GM12878 (cell line): ENCODE measurements at regions not wholly inside any gene's neighbourhood (a gene's known extent, or its start where the extent isn't known, plus 50 kb on each side); places are given as distances from the start of the nearest gene placed in this dataset.

Experiments used
- ATAC-seq: fragments of 200-7000 bp; cut with Tn5 transposase; 3 replicates; pipeline ENCODE4 v1.9.1; 2020; ENCODE audit warnings: mild to moderate bottlenecking, moderate library complexity
- BruUV-seq: library from RNA; stranded (reverse); fragments of 400-500 nt; replicated peaks from 2 replicates; lab custom pipeline; 2021; lab: Mats Ljungman, UMichigan
- CTCF ChIA-PET: fragments of 300-600 bp; sonication (Branson Sonifier 250); formaldehyde crosslinking; extraction: SDS; loops from one replicate; lab custom pipeline; 2021; ENCODE audit warnings: inconsistent platforms; lab: Yijun Ruan, JAX
- POLR2A ChIA-PET: fragments of 350-600 bp; formaldehyde crosslinking; extraction: SDS; loops from one replicate; lab custom pipeline; 2021; ENCODE audit warnings: inconsistent platforms; lab: Charles Lee
- RAD21 ChIA-PET: fragments of 300-600 bp; sonication (Branson Sonifier 250); formaldehyde crosslinking; loops from one replicate; lab custom pipeline; 2023; ENCODE audit warnings: antibody characterized with exemption; ENCODE audit not compliant: unreplicated experiment; lab: Charles Lee
- SMC1A ChIA-PET: fragments of 300-600 bp; sonication (Branson Sonifier 250); formaldehyde crosslinking; loops from one replicate; lab custom pipeline; 2023; ENCODE audit not compliant: unreplicated experiment, uncharacterized antibody; lab: Charles Lee
- DNase-seq: peaks from one replicate; pipeline ENCODE4 v3.0.0-alpha.2; 2011; ENCODE audit warnings: low read depth, low spot score
- FAIRE-seq: peaks from 3 replicates; lab custom pipeline; 2011; peaks lifted over from hg19 to GRCh38; lab: Jason Lieb, UNC
- H2AFZ ChIP-seq: 2 replicates; pipeline ENCODE4 v1.6.0; 2011; ENCODE audit warnings: low read depth, low read length, control low read depth; ENCODE audit not compliant: control insufficient read depth
- H3K27ac ChIP-seq: 2 replicates; pipeline ENCODE4 v1.5.1; 2011; ENCODE audit warnings: control low read depth; ENCODE audit not compliant: control insufficient read depth, insufficient read depth
- H3K27me3 ChIP-seq, 2 experiments: replicated peaks in 1 of 2; 2 replicates each; pipeline versions ENCODE4 v1.6.0 to v1.6.1; 2011; ENCODE audit warnings: low read length in 1 of 2; ENCODE audit not compliant: control insufficient read depth in 2 of 2, insufficient read depth in 2 of 2
- H3K36me3 ChIP-seq, 2 experiments: 2 replicates each; pipeline ENCODE4 v1.5.1; 2011; ENCODE audit warnings: low read length in 1 of 2; ENCODE audit not compliant: control insufficient read depth in 2 of 2, insufficient read depth in 2 of 2
- H3K4me1 ChIP-seq: 2 replicates; pipeline ENCODE4 v1.6.1; 2011; ENCODE audit warnings: mild to moderate bottlenecking, low read length, moderate library complexity, mixed read lengths; ENCODE audit not compliant: control insufficient read depth, insufficient read depth
- H3K4me2 ChIP-seq: 2 replicates; pipeline ENCODE4 v1.6.0; 2011; ENCODE audit warnings: control low read depth; ENCODE audit not compliant: control insufficient read depth, insufficient read depth
- H3K4me3 ChIP-seq: fragments of 200-600 bp; sonication (generic); 2 replicates; pipeline ENCODE4 v1.5.1; 2016
- H3K79me2 ChIP-seq: 2 replicates; pipeline ENCODE4 v1.6.0; 2011; ENCODE audit warnings: low read length; ENCODE audit not compliant: control insufficient read depth, insufficient read depth
- H3K9ac ChIP-seq: 2 replicates; pipeline ENCODE4 v1.8.0; 2011; ENCODE audit warnings: low read length, control low read depth, mixed read lengths; ENCODE audit not compliant: control insufficient read depth, insufficient read depth
- H3K9me3 ChIP-seq: replicated peaks from 3 replicates; pipeline ENCODE4 v1.5.1; 2011; ENCODE audit warnings: mild to moderate bottlenecking, low read length; ENCODE audit not compliant: control insufficient read depth, insufficient read depth
- H4K20me1 ChIP-seq: 2 replicates; pipeline ENCODE4 v1.6.0; 2011; ENCODE audit not compliant: control insufficient read depth, insufficient read depth
- ATF3 ChIP-seq: IDR thresholded peaks from 2 replicates; pipeline ENCODE4 v1.6.1; 2011; ENCODE audit warnings: low read depth, mild to moderate bottlenecking, low read length, moderate library complexity, borderline replicate concordance; ENCODE audit errors: extremely low read depth
- BCL3 ChIP-seq: IDR thresholded peaks from 2 replicates; pipeline ENCODE4 v1.6.1; 2011; ENCODE audit warnings: borderline replicate concordance, low read depth, mild to moderate bottlenecking, moderate library complexity, low read length; ENCODE audit not compliant: insufficient read depth, poor library complexity, severe bottlenecking
- BHLHE40 ChIP-seq, 2 experiments: fragments of 450-650 bp in 1 of 2; IDR thresholded peaks; 2 replicates each; pipeline ENCODE4 v1.6.1; 2011 to 2017; ENCODE audit warnings: low read depth in 2 of 2, borderline replicate concordance in 1 of 2, improper control_type of control experiment in 1 of 2, low read length in 1 of 2, mild to moderate bottlenecking in 1 of 2
- CHD1 ChIP-seq: IDR thresholded peaks from 2 replicates; pipeline ENCODE4 v1.6.1; 2012; ENCODE audit warnings: low read depth, low read length, improper control_type of control experiment
- CREM ChIP-seq: IDR thresholded peaks from 2 replicates; pipeline ENCODE4 v1.6.1; 2014; ENCODE audit warnings: antibody characterized with exemption, low read depth
- E2F4 ChIP-seq: IDR thresholded peaks from 2 replicates; pipeline ENCODE4 v1.6.1; 2012; ENCODE audit warnings: low read depth, low read length, improper control_type of control experiment
- HDAC6 ChIP-seq: fragments of 200-600 bp; sonication (generic); IDR thresholded peaks from one replicate; pipeline ENCODE4 v1.8.0; 2017; ENCODE audit warnings: antibody characterized with exemption; ENCODE audit not compliant: unreplicated experiment
- MEF2B ChIP-seq: fragments of 450-650 bp; IDR thresholded peaks from 2 replicates; pipeline ENCODE4 v1.6.1; 2018; ENCODE audit warnings: mild to moderate bottlenecking, moderate library complexity; ENCODE audit not compliant: partially characterized antibody, poor library complexity, severe bottlenecking
- NFIC ChIP-seq: IDR thresholded peaks from 2 replicates; pipeline ENCODE4 v1.6.1; 2012; ENCODE audit warnings: low read depth, mild to moderate bottlenecking, inconsistent platforms, low read length, moderate library complexity
- PKNOX1 ChIP-seq: fragments of 450-650 bp; IDR thresholded peaks from 2 replicates; pipeline ENCODE4 v1.6.1; 2016; ENCODE audit warnings: mild to moderate bottlenecking
- POLR2AphosphoS2 ChIP-seq: IDR thresholded peaks from 2 replicates; pipeline ENCODE4 v1.6.1; 2011; ENCODE audit warnings: low read depth, mild to moderate bottlenecking, low read length, improper control_type of control experiment, moderate library complexity
- SIN3A ChIP-seq: IDR thresholded peaks from 2 replicates; pipeline ENCODE4 v1.6.1; 2012; ENCODE audit warnings: low read depth, low read length, improper control_type of control experiment
- SREBF2 ChIP-seq: IDR thresholded peaks from 2 replicates; pipeline ENCODE4 v1.6.1; 2012; ENCODE audit warnings: mild to moderate bottlenecking, low read length
- SRF ChIP-seq, 2 experiments: IDR thresholded peaks; 2 replicates each; pipeline ENCODE4 v1.6.1; 2011; ENCODE audit warnings: low read depth in 2 of 2, low read length in 2 of 2, mild to moderate bottlenecking in 1 of 2, moderate library complexity in 1 of 2
- TARDBP ChIP-seq: IDR thresholded peaks from 2 replicates; pipeline ENCODE4 v1.6.1; 2016; ENCODE audit warnings: borderline replicate concordance
- ZNF622 ChIP-seq: fragments of 450-650 bp; IDR thresholded peaks from 2 replicates; pipeline ENCODE4 v1.6.1; 2017; ENCODE audit warnings: mild to moderate bottlenecking, inconsistent platforms
- ZSCAN29 ChIP-seq: fragments of 450-650 bp; IDR thresholded peaks from 2 replicates; pipeline ENCODE4 v1.6.1; 2017; ENCODE audit warnings: mild to moderate bottlenecking, moderate library complexity
- WGBS: methylation state at CpG from one replicate; pipeline ENCODE4 v1.1.6; 2016; ENCODE audit warnings: low lambda C conversion rate; ENCODE audit not compliant: insufficient replicate concordance, insufficient coverage; ENCODE audit errors: missing lambda C conversion rate; 5-methylcytosine and 5-hydroxymethylcytosine counted together
- in situ Hi-C: fragments of 300-500 bp; cut with MboI; formaldehyde crosslinking; loops from 9 replicates; pipeline ENCODE4 v1.14.3; 2018; ENCODE audit warnings: mixed read lengths
- intact Hi-C: fragments of 100-400 bp; cut with micrococcal nuclease; formaldehyde crosslinking; loops from one replicate; pipeline ENCODE4 v1.14.2; 2022; ENCODE audit not compliant: unreplicated experiment

GRCh38 chr5:61828856-61829255 is 477.1 kb upstream of the KIF2A start (continued):
- no peak for TF ChIP-seq SRF (IDR thresholded peaks at IDR 0.05; ENCODE audit: low read depth in 2 of 2, low read length in 2 of 2)
- TF ChIP-seq E2F4: no peak
- TF ChIP-seq ATF3: no peak
- no peak for TF ChIP-seq SIN3A
- TF ChIP-seq TARDBP: no peak
- TF ChIP-seq ZNF622: no peak
- no peak for TF ChIP-seq HDAC6
- TF ChIP-seq NFIC: no peak
- TF ChIP-seq BHLHE40 (IDR thresholded peaks at IDR 0.05; ENCODE audit: borderline replicate concordance in 1 of 2, low read depth in 2 of 2, low read length in 1 of 2): no peak
- TF ChIP-seq ZSCAN29: no peak
- no peak for TF ChIP-seq PKNOX1
- no peak for TF ChIP-seq SREBF2

GRCh38 chr5:61831736-61832135 is 474.3 kb upstream of the KIF2A start:
- H3K9me3 ChIP-seq: no peaks in the 10 kb centered on the region
- BruUV-seq: no TSS peak
- H3K4me2 ChIP-seq: no peak overlapping the region
- H3K27me3 ChIP-seq: no peaks in the 10 kb centered on the region; a peak in 2 of 4 replicates
- H2AFZ ChIP-seq: no peak overlapping the region
- ChIA-PET POLR2A (no interaction called here), RAD21 (no interaction called here), SMC1A (no interaction called here), CTCF (no interaction called here)
- H4K20me1 ChIP-seq: no peaks in the 10 kb centered on the region
- in situ Hi-C loops: no loop called here
- FAIRE-seq (no peak), DNase-seq (no peak), ATAC-seq (no peak)
- H3K27ac ChIP-seq: no peak overlapping the region
- WGBS: 40% methylated on average over 4 of the region's 4 CpGs
- H3K4me1 ChIP-seq: no peaks in the 10 kb centered on the region
- H3K79me2 ChIP-seq: no peaks in the 10 kb centered on the region
- H3K4me3 ChIP-seq: no peak overlapping the region
- no peak overlapping the region for H3K9ac ChIP-seq
- intact Hi-C loops: no loop called here
- H3K36me3 ChIP-seq: no peaks in the 10 kb centered on the region
- TF ChIP-seq CHD1 (no peak), MEF2B (no peak), CREM (no peak), POLR2AphosphoS2 (no peak), E2F4 (no peak), BCL3 (no peak)
